ENCODE measurements at regions not wholly inside any gene's neighbourhood (a gene's known extent, or its start where the extent isn't known, plus 50 kb on each side); places are given as distances from the start of the nearest gene placed in this dataset.

DNA sequence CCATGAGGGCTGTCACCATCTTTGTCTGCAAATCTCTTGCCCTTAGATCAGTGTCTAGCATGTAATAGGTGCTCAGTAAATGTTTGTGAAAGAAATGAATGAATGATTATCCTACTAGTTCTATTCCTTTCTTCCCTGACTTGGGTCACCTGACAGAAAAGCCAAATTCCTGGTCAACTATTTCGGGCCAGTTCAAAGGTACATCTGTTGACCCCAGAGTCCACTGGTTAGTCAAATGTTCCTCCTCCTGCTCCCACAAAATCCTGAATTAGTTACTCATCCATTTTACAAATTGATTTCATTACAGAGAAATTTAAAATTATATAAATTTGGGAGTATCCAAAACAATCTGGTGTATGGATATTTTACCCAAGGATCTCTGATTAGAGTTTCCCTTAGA is 124.7 kb upstream of the NAV2 start:
- H3K14ac ChIP-seq (replicated peaks; ENCODE audit: low read depth, low read length): no peak overlapping the region
- H3K4me3 ChIP-seq (ENCODE audit: insufficient read depth, low read depth, low read length): no peak overlapping the region
- WGBS, 2 experiments (ENCODE audit: extremely low coverage in 2 of 2, insufficient read length in 1 of 2): no CpG with 5 or more reads among the region's 1 CpG

More for the DNA sequence above, 124.7 kb upstream of the NAV2 start:
- Histone ChIP-seq H2BK5ac (ENCODE audit: low read depth, low read length, poor library complexity, severe bottlenecking) (no peak overlapping the region), H3K18ac (ENCODE audit: low read depth, low read length) (no peak overlapping the region), H2AFZ (replicated peaks; ENCODE audit: low read length, poor library complexity) (no peak overlapping the region), H3K9me3 (ENCODE audit: control insufficient read depth, insufficient read depth, low read length) (no peaks in the 10 kb centered on the region), H3K56ac (ENCODE audit: extremely low read depth, insufficient read depth, low read length) (no peak overlapping the region), H3K27me3 (ENCODE audit: control insufficient read depth, insufficient read depth, low read length) (peaks cover 1% of the 10 kb centered on the region; the same call in 1 of the 2 replicates), H3K9ac (ENCODE audit: low read depth, low read length) (no peak overlapping the region), H3K4me2 (ENCODE audit: low read depth, low read length) (no peak overlapping the region), H4K8ac (ENCODE audit: low read depth in 2 of 2, low read length in 2 of 2) (no peak overlapping the region), H3K4me1 (ENCODE audit: control insufficient read depth, insufficient read depth, low read length) (no peaks in the 10 kb centered on the region), H2BK20ac (ENCODE audit: low read depth, low read length) (no peak overlapping the region), H3K79me1 (ENCODE audit: low read depth in 1 of 2, low read length in 2 of 2) (no peaks in the 10 kb centered on the region), H3K9me1 (ENCODE audit: insufficient read depth, low read length) (no peaks in the 10 kb centered on the region; the same call in 1 of the 2 replicates), H4K5ac (ENCODE audit: low read depth, low read length) (no peak overlapping the region), H2BK15ac (ENCODE audit: low read depth, low read length) (no peak overlapping the region), H2AK9ac (replicated peaks; ENCODE audit: low read depth, low read length, poor library complexity) (no peak overlapping the region), H4K91ac (ENCODE audit: insufficient read depth, low read depth, low read length) (no peak overlapping the region), H2BK120ac (ENCODE audit: low read depth, low read length) (no peak overlapping the region), H4K20me1 (ENCODE audit: insufficient read depth, low read length) (no peaks in the 10 kb centered on the region), H3K4ac (ENCODE audit: low read depth, low read length) (no peak overlapping the region), H2AK5ac (ENCODE audit: low read depth, low read length) (no peak overlapping the region), H3K27ac (ENCODE audit: insufficient read depth, low read length) (no peak overlapping the region), H3K36me3 (ENCODE audit: control insufficient read depth, insufficient read depth, low read length) (no peaks in the 10 kb centered on the region), H3K23ac (ENCODE audit: low read depth, low read length) (no peak overlapping the region)
- BruUV-seq (replicated peaks): no TSS peak
- dilution Hi-C loops (cut with HindIII; ENCODE audit: low sequenced_read_pairs, unreplicated experiment) (no loop called here), in situ Hi-C loops (cut with MboI; ENCODE audit: low sequenced_read_pairs) (no loop called here), intact Hi-C loops (cut with micrococcal nuclease) (no loop called here)
- POLR2A ChIA-PET (ENCODE audit: unreplicated experiment): no interaction called here
- CTCF ChIA-PET: no interaction called here
- no peak for DNase-seq
- no peak for TF ChIP-seq RAD21 (IDR thresholded peaks at IDR 0.05; ENCODE audit: low read length)
- no peak for TF ChIP-seq MAZ (IDR thresholded peaks at IDR 0.05; ENCODE audit: borderline replicate concordance, low read depth, low read length)
- TF ChIP-seq, protein P1, sequence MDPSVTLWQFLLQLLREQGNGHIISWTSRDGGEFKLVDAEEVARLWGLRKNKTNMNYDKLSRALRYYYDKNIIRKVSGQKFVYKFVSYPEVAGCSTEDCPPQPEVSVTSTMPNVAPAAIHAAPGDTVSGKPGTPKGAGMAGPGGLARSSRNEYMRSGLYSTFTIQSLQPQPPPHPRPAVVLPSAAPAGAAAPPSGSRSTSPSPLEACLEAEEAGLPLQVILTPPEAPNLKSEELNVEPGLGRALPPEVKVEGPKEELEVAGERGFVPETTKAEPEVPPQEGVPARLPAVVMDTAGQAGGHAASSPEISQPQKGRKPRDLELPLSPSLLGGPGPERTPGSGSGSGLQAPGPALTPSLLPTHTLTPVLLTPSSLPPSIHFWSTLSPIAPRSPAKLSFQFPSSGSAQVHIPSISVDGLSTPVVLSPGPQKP (IDR thresholded peaks at IDR 0.05; ENCODE audit: borderline replicate concordance, low read depth, low read length): no peak
- no peak for TF ChIP-seq POLR2A (IDR thresholded peaks at IDR 0.05; ENCODE audit: low read depth, low read length)
- no peak for TF ChIP-seq RCOR1 (IDR thresholded peaks at IDR 0.05; ENCODE audit: insufficient replicate concordance, low read length)
- ATAC-seq (ENCODE audit: low read depth): no peak
